ENCODE measurements at regions not wholly inside any gene's neighbourhood (a gene's known extent, or its start where the extent isn't known, plus 50 kb on each side); places are given as distances from the start of the nearest gene placed in this dataset.

- no peak overlapping the region for H3K27ac ChIP-seq
- H3K9ac ChIP-seq (ENCODE audit: insufficient read length), result no peak overlapping the region
- no peaks in the 10 kb centered on the region for H3K36me3 ChIP-seq (ENCODE audit: insufficient read depth, low read length)
- no peaks in the 10 kb centered on the region for H3K9me3 ChIP-seq (ENCODE audit: low read depth, low read length)
- TF ChIP-seq POLR2AphosphoS5 (IDR thresholded peaks at IDR 0.05; ENCODE audit: borderline replicate concordance, low read depth, low read length) (no peak), EZH2 (IDR thresholded peaks at IDR 0.05) (no peak), FOXP2 (optimal IDR thresholded peaks at IDR 0.05; ENCODE audit: control extremely low read depth, extremely low read length, insufficient read depth) (no peak)
- no peak for DNase-seq (ENCODE audit: low read depth, low spot score)
- H3K4me3 ChIP-seq, result no peak overlapping the region
Observed at GRCh38 chr1:83799594-83799993, 199.3 kb downstream of the TTLL7 start.

DNA sequence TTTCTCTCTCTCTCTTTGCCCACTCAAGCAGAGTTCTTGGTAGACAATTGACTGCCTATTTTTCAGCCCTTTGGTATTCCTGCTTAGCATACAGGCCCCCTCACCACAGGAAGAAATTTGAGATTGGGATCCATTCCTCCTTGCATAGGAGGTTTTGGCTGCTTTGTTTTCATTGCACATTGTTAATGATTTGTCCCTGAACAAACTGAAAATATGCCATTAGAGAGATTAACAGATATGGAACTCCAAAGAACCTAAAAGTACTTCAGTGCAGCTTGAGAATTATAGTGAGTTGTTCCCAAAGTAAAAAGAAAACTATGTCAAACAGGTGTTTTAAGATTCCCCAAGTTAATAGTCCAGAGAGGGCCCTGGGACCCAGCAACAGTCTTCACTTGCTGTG lies 200.0 kb downstream of the TTLL7 start:
- H3K4me3 ChIP-seq, result no peak overlapping the region
- no peak overlapping the region for H3K9ac ChIP-seq (ENCODE audit: insufficient read length)
- TF ChIP-seq POLR2AphosphoS5 (IDR thresholded peaks at IDR 0.05; ENCODE audit: borderline replicate concordance, low read depth, low read length) (no peak), EZH2 (IDR thresholded peaks at IDR 0.05) (no peak), FOXP2 (optimal IDR thresholded peaks at IDR 0.05; ENCODE audit: control extremely low read depth, extremely low read length, insufficient read depth) (no peak)
- no peak for DNase-seq (ENCODE audit: low read depth, low spot score)
- no peaks in the 10 kb centered on the region for H3K36me3 ChIP-seq (ENCODE audit: insufficient read depth, low read length)
- no peak overlapping the region for H3K27ac ChIP-seq
- no peaks in the 10 kb centered on the region for H3K9me3 ChIP-seq (ENCODE audit: low read depth, low read length)

DNA sequence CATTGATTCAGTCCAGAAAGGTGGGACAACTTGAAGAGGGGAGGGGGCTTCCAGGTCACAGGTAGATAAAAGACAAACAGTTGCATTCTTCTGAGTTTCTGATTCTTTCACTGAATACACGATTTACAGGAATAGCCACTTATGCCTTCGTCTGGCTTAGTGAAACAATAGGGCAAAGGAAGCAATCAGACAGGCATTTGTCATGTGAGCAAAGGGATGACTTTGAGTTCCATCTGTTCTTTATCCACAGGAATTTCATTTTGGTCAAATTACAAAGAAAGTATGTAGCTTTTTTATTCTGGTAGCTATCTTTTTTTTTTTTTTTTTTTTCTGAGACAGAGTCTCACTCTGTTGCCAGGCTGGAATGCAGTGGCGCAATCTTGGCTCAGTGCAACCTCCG lies 202.5 kb downstream of the TTLL7 start:
- H3K9me3 ChIP-seq (ENCODE audit: low read depth, low read length), result no peaks in the 10 kb centered on the region
- DNase-seq (ENCODE audit: low read depth, low spot score), result no peak
- no peak overlapping the region for H3K4me3 ChIP-seq
- no peak overlapping the region for H3K9ac ChIP-seq (ENCODE audit: insufficient read length)
- TF ChIP-seq FOXP2 (optimal IDR thresholded peaks at IDR 0.05; ENCODE audit: control extremely low read depth, extremely low read length, insufficient read depth), result no peak
- no peak for TF ChIP-seq EZH2 (IDR thresholded peaks at IDR 0.05)
- no peak for TF ChIP-seq POLR2AphosphoS5 (IDR thresholded peaks at IDR 0.05; ENCODE audit: borderline replicate concordance, low read depth, low read length)
- H3K36me3 ChIP-seq (ENCODE audit: insufficient read depth, low read length), result no peaks in the 10 kb centered on the region
- no peak overlapping the region for H3K27ac ChIP-seq

DNA sequence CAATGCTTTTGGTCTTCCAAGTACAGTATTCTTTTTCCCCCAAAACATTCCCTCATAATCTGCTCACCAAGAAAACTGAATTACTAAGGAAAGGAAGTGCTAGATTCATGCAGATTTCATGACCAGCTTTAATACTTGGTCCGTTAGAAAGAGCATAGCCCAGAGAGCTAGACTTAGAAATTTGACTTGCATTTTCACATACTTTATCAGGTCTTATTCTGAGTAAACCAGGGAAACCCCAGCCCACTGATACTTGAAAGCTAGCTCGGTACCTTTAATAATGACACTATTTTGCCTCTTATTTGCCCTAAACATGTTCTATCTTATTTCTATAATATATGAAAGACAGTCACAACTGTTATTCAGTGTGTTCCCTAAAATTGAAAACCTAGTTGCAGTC lies 204.5 kb downstream of the TTLL7 start:
- no peak for TF ChIP-seq POLR2AphosphoS5 (IDR thresholded peaks at IDR 0.05; ENCODE audit: borderline replicate concordance, low read depth, low read length)
- no peak for TF ChIP-seq FOXP2 (optimal IDR thresholded peaks at IDR 0.05; ENCODE audit: control extremely low read depth, extremely low read length, insufficient read depth)
- no peak for TF ChIP-seq EZH2 (IDR thresholded peaks at IDR 0.05)
- H3K9ac ChIP-seq (ENCODE audit: insufficient read length), result no peak overlapping the region
- no peak for DNase-seq (ENCODE audit: low read depth, low spot score)
- no peaks in the 10 kb centered on the region for H3K36me3 ChIP-seq (ENCODE audit: insufficient read depth, low read length)
- H3K27ac ChIP-seq, result no peak overlapping the region
- H3K9me3 ChIP-seq (ENCODE audit: low read depth, low read length), result no peaks in the 10 kb centered on the region
- no peak overlapping the region for H3K4me3 ChIP-seq

- no peak overlapping the region for H3K9ac ChIP-seq (ENCODE audit: insufficient read length)
- H3K9me3 ChIP-seq (ENCODE audit: low read depth, low read length), result no peaks in the 10 kb centered on the region
- TF ChIP-seq EZH2 (IDR thresholded peaks at IDR 0.05), result no peak
- no peak for TF ChIP-seq POLR2AphosphoS5 (IDR thresholded peaks at IDR 0.05; ENCODE audit: borderline replicate concordance, low read depth, low read length)
- no peak for TF ChIP-seq FOXP2 (optimal IDR thresholded peaks at IDR 0.05; ENCODE audit: control extremely low read depth, extremely low read length, insufficient read depth)
- H3K36me3 ChIP-seq (ENCODE audit: insufficient read depth, low read length), result no peaks in the 10 kb centered on the region
- no peak overlapping the region for H3K4me3 ChIP-seq
- no peak overlapping the region for H3K27ac ChIP-seq
- no peak for DNase-seq (ENCODE audit: low read depth, low spot score)
Observed at GRCh38 chr1:83791821-83792437, 207.0 kb downstream of the TTLL7 start.

DNA sequence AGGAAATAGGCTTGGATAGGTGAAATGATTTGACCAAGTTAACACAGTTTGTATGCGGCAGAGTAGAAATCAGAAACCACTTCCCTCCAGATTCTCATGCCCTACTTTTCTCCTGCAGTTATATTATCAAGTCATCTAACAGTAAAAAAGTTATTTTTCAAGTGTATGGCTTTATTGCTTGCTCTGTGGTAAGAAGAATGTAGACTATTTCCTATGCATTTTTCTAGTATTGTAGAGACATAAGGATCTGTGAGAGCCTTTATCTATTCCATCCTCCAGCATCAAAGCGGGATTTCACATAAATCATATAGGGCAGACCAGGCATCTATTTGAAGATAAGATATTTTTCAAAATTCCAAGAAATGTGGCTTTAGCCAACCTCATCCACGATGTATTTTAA lies 208.5 kb downstream of the TTLL7 start:
- Histone ChIP-seq H3K36me3 (ENCODE audit: insufficient read depth, low read length) (no peaks in the 10 kb centered on the region), H3K4me3 (no peak overlapping the region), H3K9me3 (ENCODE audit: low read depth, low read length) (no peaks in the 10 kb centered on the region), H3K27ac (no peak overlapping the region), H3K9ac (ENCODE audit: insufficient read length) (no peak overlapping the region)
- no peak for TF ChIP-seq FOXP2 (optimal IDR thresholded peaks at IDR 0.05; ENCODE audit: control extremely low read depth, extremely low read length, insufficient read depth)
- no peak for TF ChIP-seq EZH2 (IDR thresholded peaks at IDR 0.05)
- no peak for TF ChIP-seq POLR2AphosphoS5 (IDR thresholded peaks at IDR 0.05; ENCODE audit: borderline replicate concordance, low read depth, low read length)
- DNase-seq (ENCODE audit: low read depth, low spot score), result no peak

GRCh38 chr1:83787246-83787998 lies 211.5 kb downstream of the TTLL7 start:
- H3K4me3 ChIP-seq, result no peak overlapping the region
- DNase-seq (ENCODE audit: low read depth, low spot score), result no peak
- H3K9ac ChIP-seq (ENCODE audit: insufficient read length), result no peak overlapping the region
- TF ChIP-seq FOXP2 (optimal IDR thresholded peaks at IDR 0.05; ENCODE audit: control extremely low read depth, extremely low read length, insufficient read depth) (no peak), EZH2 (IDR thresholded peaks at IDR 0.05) (no peak), POLR2AphosphoS5 (IDR thresholded peaks at IDR 0.05; ENCODE audit: borderline replicate concordance, low read depth, low read length) (no peak)
- no peaks in the 10 kb centered on the region for H3K36me3 ChIP-seq (ENCODE audit: insufficient read depth, low read length)
- no peaks in the 10 kb centered on the region for H3K9me3 ChIP-seq (ENCODE audit: low read depth, low read length)
- no peak overlapping the region for H3K27ac ChIP-seq

- H3K9ac ChIP-seq (ENCODE audit: insufficient read length), result no peak overlapping the region
- no peak overlapping the region for H3K27ac ChIP-seq
- no peak for TF ChIP-seq EZH2 (IDR thresholded peaks at IDR 0.05)
- TF ChIP-seq FOXP2 (optimal IDR thresholded peaks at IDR 0.05; ENCODE audit: control extremely low read depth, extremely low read length, insufficient read depth), result no peak
- TF ChIP-seq POLR2AphosphoS5 (IDR thresholded peaks at IDR 0.05; ENCODE audit: borderline replicate concordance, low read depth, low read length), result no peak
- no peaks in the 10 kb centered on the region for H3K9me3 ChIP-seq (ENCODE audit: low read depth, low read length)
- H3K36me3 ChIP-seq (ENCODE audit: insufficient read depth, low read length), result no peaks in the 10 kb centered on the region
- no peak for DNase-seq (ENCODE audit: low read depth, low spot score)
- H3K4me3 ChIP-seq, result no peak overlapping the region
Observed at GRCh38 chr1:83781667-83782066, 217.3 kb downstream of the TTLL7 start.

Data from SK-N-MC (cell line).